Esophagus squamous epithelium (tissue), 5 donors: ENCODE measurements at regions not wholly inside any gene's neighbourhood (a gene's known extent, or its start where the extent isn't known, plus 50 kb on each side); places are given as distances from the start of the nearest gene placed in this dataset.

Experiments
- DNase-seq: peaks from one replicate; lab custom pipeline; 2025; lab: John Stamatoyannopoulos, UW
- H3K27ac ChIP-seq, 4 donors: fragments of 200-600 bp; sonication (generic); one replicate each; pipeline ENCODE4 v1.5.1; 2016 to 2019; ENCODE audit warnings: mild to moderate bottlenecking in 1 of 4
- H3K27me3 ChIP-seq, 4 donors: fragments of 200-600 bp; sonication (generic); 1 replicate in 3 of 4; 2 replicates in 1 of 4; pipeline versions ENCODE4 v1.5.1 to v1.6.0; 2017 to 2021; ENCODE audit warnings: antibody characterized with exemption in 1 of 4
- H3K36me3 ChIP-seq, 3 donors: fragments of 200-600 bp; sonication (generic); one replicate each; pipeline ENCODE4 v1.5.1; 2016 to 2019
- H3K4me1 ChIP-seq, 3 donors: fragments of 200-600 bp; sonication (generic); one replicate each; pipeline ENCODE4 v1.5.1; 2017 to 2019
- H3K4me3 ChIP-seq, 4 donors: fragments of 200-600 bp; sonication (generic); 1 replicate in 3 of 4; 2 replicates in 1 of 4; pipeline ENCODE4 v1.5.1; 2016 to 2019; ENCODE audit warnings: mild to moderate bottlenecking in 2 of 4, moderate library complexity in 1 of 4
- H3K9me3 ChIP-seq, 3 donors: fragments of 200-600 bp; sonication (generic); one replicate each; pipeline ENCODE4 v1.5.1; 2016 to 2019
- CTCF ChIP-seq, 6 experiments: fragments of 450-650 bp in 4 of 6; fragments of 200-600 bp in 2 of 6; sonication (generic) in 2 of 6; IDR thresholded peaks; one replicate each; pipeline ENCODE4 v1.5.1; 2016 to 2019; ENCODE audit warnings: antibody characterized with exemption in 6 of 6, mild to moderate bottlenecking in 4 of 6, moderate library complexity in 4 of 6
- POLR2A ChIP-seq, 4 donors: fragments of 450-650 bp; IDR thresholded peaks; one replicate each; pipeline ENCODE4 v1.6.1; 2017; ENCODE audit warnings: antibody characterized with exemption in 4 of 4, mild to moderate bottlenecking in 4 of 4, moderate library complexity in 3 of 4
- WGBS, 2 donors: methylation state at CpG; one replicate each; pipeline ENCODE4 v1.1.5; 2018; 5-methylcytosine and 5-hydroxymethylcytosine counted together
- intact Hi-C: fragments of 100-400 bp; cut with DNase I; formaldehyde crosslinking; loops from one replicate; pipeline ENCODE4 v1.15.0; 2022
- donor health status: DM: yes; HTN: yes; CAD: no.

GRCh38 chr18:51339856-51340255, 142.4 kb upstream of the MEX3C start:
- Histone ChIP-seq H3K9me3 (no peaks in the 10 kb centered on the region), H3K27ac (no peak overlapping the region), H3K27me3 (peaks cover 0 to 5% (median 0%) of the 10 kb centered on the region in 4 donors), H3K4me3 (no peak overlapping the region), H3K36me3 (no peaks in the 10 kb centered on the region), H3K4me1 (no peaks in the 10 kb centered on the region)
- intact Hi-C loops: no loop called here
- no peak for DNase-seq
- WGBS, 2 donors: 49 to 73% methylated on average over 2 of the region's 2 CpGs
- TF ChIP-seq POLR2A (IDR thresholded peaks at IDR 0.05) (no peak), CTCF (IDR thresholded peaks at IDR 0.05) (no peak)

GRCh38 chr18:51340332-51340731, 142.9 kb upstream of the MEX3C start:
- 57 to 100% methylated on average over 1 of the region's 1 CpG for WGBS, 2 donors
- Histone ChIP-seq H3K9me3 (no peaks in the 10 kb centered on the region), H3K36me3 (no peaks in the 10 kb centered on the region), H3K4me1 (no peaks in the 10 kb centered on the region), H3K27me3 (peaks cover 0 to 5% (median 0%) of the 10 kb centered on the region in 4 donors), H3K27ac (no peak overlapping the region), H3K4me3 (no peak overlapping the region)
- intact Hi-C loops: no loop called here
- no peak for TF ChIP-seq POLR2A (IDR thresholded peaks at IDR 0.05)
- TF ChIP-seq CTCF (IDR thresholded peaks at IDR 0.05): no peak
- no peak for DNase-seq

GRCh38 chr18:51342815-51343214, 145.3 kb upstream of the MEX3C start:
- H3K36me3 ChIP-seq: no peaks in the 10 kb centered on the region
- no peak overlapping the region for H3K4me3 ChIP-seq
- H3K27me3 ChIP-seq: no peaks in the 10 kb centered on the region
- TF ChIP-seq POLR2A (IDR thresholded peaks at IDR 0.05) (no peak), CTCF (IDR thresholded peaks at IDR 0.05) (no peak)
- H3K9me3 ChIP-seq: no peaks in the 10 kb centered on the region
- H3K4me1 ChIP-seq: no peaks in the 10 kb centered on the region
- no peak overlapping the region for H3K27ac ChIP-seq
- DNase-seq: no peak
- intact Hi-C loops: no loop called here

- no peaks in the 10 kb centered on the region for H3K4me1 ChIP-seq
- 68% methylated on average over 5 of the region's 5 CpGs for WGBS, 2 donors
- no peaks in the 10 kb centered on the region for H3K36me3 ChIP-seq
- TF ChIP-seq POLR2A (IDR thresholded peaks at IDR 0.05) (no peak), CTCF (IDR thresholded peaks at IDR 0.05) (no peak)
- H3K9me3 ChIP-seq: no peaks in the 10 kb centered on the region
- H3K4me3 ChIP-seq: no peak overlapping the region
- intact Hi-C loops: no loop called here
- DNase-seq: no peak
- no peaks in the 10 kb centered on the region for H3K27me3 ChIP-seq
- H3K27ac ChIP-seq: no peak overlapping the region
Measured at GRCh38 chr18:51345848-51346391, 148.4 kb upstream of the MEX3C start.

- intact Hi-C loops: no loop called here
- TF ChIP-seq CTCF (IDR thresholded peaks at IDR 0.05) (no peak), POLR2A (IDR thresholded peaks at IDR 0.05) (no peak)
- Histone ChIP-seq H3K9me3 (no peaks in the 10 kb centered on the region), H3K4me1 (no peaks in the 10 kb centered on the region), H3K27me3 (no peaks in the 10 kb centered on the region), H3K4me3 (no peak overlapping the region), H3K36me3 (no peaks in the 10 kb centered on the region), H3K27ac (no peak overlapping the region)
- no peak for DNase-seq
- 68 to 71% methylated on average over 2 to 3 of the region's 4 CpGs for WGBS, 2 donors
Measured at GRCh38 chr18:51346404-51346803, 148.9 kb upstream of the MEX3C start.
